ENCODE measurements at regions not wholly inside any gene's neighbourhood (a gene's known extent, or its start where the extent isn't known, plus 50 kb on each side); places are given as distances from the start of the nearest gene placed in this dataset.

- no peak overlapping the region for H3K4me3 ChIP-seq (ENCODE audit: low read length)
Measured at GRCh38 chr3:168512802-168513201, 417.1 kb upstream of the GOLIM4 start.

GRCh38 chr3:168511428-168512014 lies 415.8 kb upstream of the GOLIM4 start:
- Histone ChIP-seq H3K4me1 (ENCODE audit: insufficient read depth, low read length) (peaks cover 16% of the 10 kb centered on the region), H3K27me3 (ENCODE audit: insufficient read depth, low read length) (no peaks in the 10 kb centered on the region), H3K4me3 (ENCODE audit: low read length) (no peak overlapping the region), H3K9me3 (ENCODE audit: low read length) (no peaks in the 10 kb centered on the region), H3K36me3 (ENCODE audit: insufficient read depth, low read length) (no peaks in the 10 kb centered on the region), H2AFZ (ENCODE audit: low read depth, low read length) (no peak overlapping the region)

More at GRCh38 chr3:168512802-168513201, 417.1 kb upstream of the GOLIM4 start:
- Histone ChIP-seq H3K9me3 (ENCODE audit: low read length) (no peaks in the 10 kb centered on the region), H3K4me1 (ENCODE audit: insufficient read depth, low read length) (peaks cover 10% of the 10 kb centered on the region), H3K36me3 (ENCODE audit: insufficient read depth, low read length) (no peaks in the 10 kb centered on the region), H3K27me3 (ENCODE audit: insufficient read depth, low read length) (no peaks in the 10 kb centered on the region), H2AFZ (ENCODE audit: low read depth, low read length) (no peak overlapping the region)

- peaks cover 19% of the 10 kb centered on the region for H3K4me1 ChIP-seq (ENCODE audit: insufficient read depth, low read length)
- H3K9me3 ChIP-seq (ENCODE audit: low read length) = no peaks in the 10 kb centered on the region
- no peak overlapping the region for H2AFZ ChIP-seq (ENCODE audit: low read depth, low read length)
- no peaks in the 10 kb centered on the region for H3K36me3 ChIP-seq (ENCODE audit: insufficient read depth, low read length)
- H3K4me3 ChIP-seq (ENCODE audit: low read length) = no peak overlapping the region
- no peaks in the 10 kb centered on the region for H3K27me3 ChIP-seq (ENCODE audit: insufficient read depth, low read length)
Measured at GRCh38 chr3:168506589-168506988, 410.9 kb upstream of the GOLIM4 start.

- Histone ChIP-seq H3K9me3 (ENCODE audit: low read length) (no peaks in the 10 kb centered on the region), H3K36me3 (ENCODE audit: insufficient read depth, low read length) (no peaks in the 10 kb centered on the region), H3K27me3 (ENCODE audit: insufficient read depth, low read length) (no peaks in the 10 kb centered on the region), H3K4me3 (ENCODE audit: low read length) (no peak overlapping the region), H3K4me1 (ENCODE audit: insufficient read depth, low read length) (peaks cover 32% of the 10 kb centered on the region), H2AFZ (ENCODE audit: low read depth, low read length) (no peak overlapping the region)
Measured at GRCh38 chr3:168501570-168501969, 405.8 kb upstream of the GOLIM4 start.

- no peak overlapping the region for H3K4me3 ChIP-seq (ENCODE audit: low read length)
- no peaks in the 10 kb centered on the region for H3K27me3 ChIP-seq (ENCODE audit: insufficient read depth, low read length)
- no peak overlapping the region for H2AFZ ChIP-seq (ENCODE audit: low read depth, low read length)
- peaks cover 32% of the 10 kb centered on the region for H3K4me1 ChIP-seq (ENCODE audit: insufficient read depth, low read length)
- no peaks in the 10 kb centered on the region for H3K9me3 ChIP-seq (ENCODE audit: low read length)
- H3K36me3 ChIP-seq (ENCODE audit: insufficient read depth, low read length) = no peaks in the 10 kb centered on the region
Measured at GRCh38 chr3:168498194-168498593, 402.5 kb upstream of the GOLIM4 start.

- Histone ChIP-seq H3K4me1 (ENCODE audit: insufficient read depth, low read length) (peaks cover 32% of the 10 kb centered on the region), H2AFZ (ENCODE audit: low read depth, low read length) (no peak overlapping the region), H3K9me3 (ENCODE audit: low read length) (no peaks in the 10 kb centered on the region), H3K27me3 (ENCODE audit: insufficient read depth, low read length) (no peaks in the 10 kb centered on the region), H3K4me3 (ENCODE audit: low read length) (no peak overlapping the region), H3K36me3 (ENCODE audit: insufficient read depth, low read length) (no peaks in the 10 kb centered on the region)
Measured at GRCh38 chr3:168497741-168498140, 402.0 kb upstream of the GOLIM4 start.

- H3K4me1 ChIP-seq (ENCODE audit: insufficient read depth, low read length) = peaks cover 26% of the 10 kb centered on the region
- H3K27me3 ChIP-seq (ENCODE audit: insufficient read depth, low read length) = no peaks in the 10 kb centered on the region
- H3K4me3 ChIP-seq (ENCODE audit: low read length) = no peak overlapping the region
- H3K36me3 ChIP-seq (ENCODE audit: insufficient read depth, low read length) = no peaks in the 10 kb centered on the region
- no peak overlapping the region for H2AFZ ChIP-seq (ENCODE audit: low read depth, low read length)
- no peaks in the 10 kb centered on the region for H3K9me3 ChIP-seq (ENCODE audit: low read length)
Measured at GRCh38 chr3:168497183-168497582, 401.5 kb upstream of the GOLIM4 start.

GRCh38 chr3:168495932-168496331 lies 400.2 kb upstream of the GOLIM4 start:
- Histone ChIP-seq H3K4me1 (ENCODE audit: insufficient read depth, low read length) (peaks cover 16% of the 10 kb centered on the region), H3K9me3 (ENCODE audit: low read length) (no peaks in the 10 kb centered on the region)

GRCh38 chr3:168495270-168495669 lies 399.5 kb upstream of the GOLIM4 start:
- peaks cover 16% of the 10 kb centered on the region for H3K4me1 ChIP-seq (ENCODE audit: insufficient read depth, low read length)
- H2AFZ ChIP-seq (ENCODE audit: low read depth, low read length) = no peak overlapping the region
- H3K4me3 ChIP-seq (ENCODE audit: low read length) = no peak overlapping the region
- no peaks in the 10 kb centered on the region for H3K36me3 ChIP-seq (ENCODE audit: insufficient read depth, low read length)
- H3K27me3 ChIP-seq (ENCODE audit: insufficient read depth, low read length) = no peaks in the 10 kb centered on the region
- H3K9me3 ChIP-seq (ENCODE audit: low read length) = no peaks in the 10 kb centered on the region

More at GRCh38 chr3:168495932-168496331, 400.2 kb upstream of the GOLIM4 start:
- Histone ChIP-seq H3K27me3 (ENCODE audit: insufficient read depth, low read length) (no peaks in the 10 kb centered on the region), H3K36me3 (ENCODE audit: insufficient read depth, low read length) (no peaks in the 10 kb centered on the region), H2AFZ (ENCODE audit: low read depth, low read length) (no peak overlapping the region), H3K4me3 (ENCODE audit: low read length) (no peak overlapping the region)

- Histone ChIP-seq H3K9me3 (ENCODE audit: low read length) (no peaks in the 10 kb centered on the region), H3K27me3 (ENCODE audit: insufficient read depth, low read length) (no peaks in the 10 kb centered on the region), H3K4me3 (ENCODE audit: low read length) (no peak overlapping the region), H3K36me3 (ENCODE audit: insufficient read depth, low read length) (no peaks in the 10 kb centered on the region), H3K4me1 (ENCODE audit: insufficient read depth, low read length) (peaks cover 16% of the 10 kb centered on the region), H2AFZ (ENCODE audit: low read depth, low read length) (no peak overlapping the region)
Measured at GRCh38 chr3:168493412-168494205, 397.9 kb upstream of the GOLIM4 start.

GRCh38 chr3:168490981-168491380 lies 395.3 kb upstream of the GOLIM4 start:
- no peak overlapping the region for H3K4me3 ChIP-seq (ENCODE audit: low read length)
- H3K36me3 ChIP-seq (ENCODE audit: insufficient read depth, low read length) = no peaks in the 10 kb centered on the region
- no peaks in the 10 kb centered on the region for H3K9me3 ChIP-seq (ENCODE audit: low read length)
- peaks cover under 1% of the 10 kb centered on the region for H3K4me1 ChIP-seq (ENCODE audit: insufficient read depth, low read length)
- H2AFZ ChIP-seq (ENCODE audit: low read depth, low read length) = no peak overlapping the region
- no peaks in the 10 kb centered on the region for H3K27me3 ChIP-seq (ENCODE audit: insufficient read depth, low read length)

GRCh38 chr3:168489301-168489700 lies 393.6 kb upstream of the GOLIM4 start:
- H3K4me3 ChIP-seq (ENCODE audit: low read length) = no peak overlapping the region
- no peaks in the 10 kb centered on the region for H3K9me3 ChIP-seq (ENCODE audit: low read length)
- H3K27me3 ChIP-seq (ENCODE audit: insufficient read depth, low read length) = no peaks in the 10 kb centered on the region
- peaks cover 2% of the 10 kb centered on the region for H3K4me1 ChIP-seq (ENCODE audit: insufficient read depth, low read length)
- H2AFZ ChIP-seq (ENCODE audit: low read depth, low read length) = no peak overlapping the region
- no peaks in the 10 kb centered on the region for H3K36me3 ChIP-seq (ENCODE audit: insufficient read depth, low read length)

- Histone ChIP-seq H3K9me3 (ENCODE audit: low read length) (no peaks in the 10 kb centered on the region), H3K36me3 (ENCODE audit: insufficient read depth, low read length) (no peaks in the 10 kb centered on the region), H2AFZ (ENCODE audit: low read depth, low read length) (no peak overlapping the region), H3K4me1 (ENCODE audit: insufficient read depth, low read length) (peaks cover 2% of the 10 kb centered on the region), H3K27me3 (ENCODE audit: insufficient read depth, low read length) (no peaks in the 10 kb centered on the region), H3K4me3 (ENCODE audit: low read length) (no peak overlapping the region)
Measured at GRCh38 chr3:168485936-168486335, 390.2 kb upstream of the GOLIM4 start.
